ENCODE measurements at regions not wholly inside any gene's neighbourhood (a gene's known extent, or its start where the extent isn't known, plus 50 kb on each side); places are given as distances from the start of the nearest gene placed in this dataset.

GRCh38 chr4:13833171-13833804 lies 205.8 kb upstream of the BOD1L1 start:
- Mint-ChIP-seq H3K36me3 (ENCODE audit: low read depth) (no peaks in the 10 kb centered on the region), H3K27ac (no peak overlapping the region), H3K27me3 (ENCODE audit: insufficient read depth) (no peaks in the 10 kb centered on the region), H3K4me3 (no peak overlapping the region), H3K4me1 (ENCODE audit: low read depth) (no peaks in the 10 kb centered on the region), H3K9me3 (no peaks in the 10 kb centered on the region)
- intact Hi-C loops (cut with micrococcal nuclease), result no loop called here
- no peak for DNase-seq (ENCODE audit: low spot score)

GRCh38 chr4:13836946-13837912 lies 209.7 kb upstream of the BOD1L1 start:
- no peak overlapping the region for H3K4me3 Mint-ChIP-seq

GRCh38 chr4:13840502-13841190 lies 213.1 kb upstream of the BOD1L1 start:
- H3K36me3 Mint-ChIP-seq (ENCODE audit: low read depth), result no peaks in the 10 kb centered on the region
- H3K27ac Mint-ChIP-seq, result no peak overlapping the region
- H3K4me3 Mint-ChIP-seq, result no peak overlapping the region
- no peaks in the 10 kb centered on the region for H3K4me1 Mint-ChIP-seq (ENCODE audit: low read depth)
- intact Hi-C loops (cut with micrococcal nuclease), result no loop called here
- DNase-seq (ENCODE audit: low spot score), result no peak
- H3K9me3 Mint-ChIP-seq, result no peaks in the 10 kb centered on the region
- no peaks in the 10 kb centered on the region for H3K27me3 Mint-ChIP-seq (ENCODE audit: insufficient read depth)

More at GRCh38 chr4:13836946-13837912, 209.7 kb upstream of the BOD1L1 start:
- no peak for DNase-seq (ENCODE audit: low spot score)
- no peaks in the 10 kb centered on the region for H3K9me3 Mint-ChIP-seq
- H3K27me3 Mint-ChIP-seq (ENCODE audit: insufficient read depth), result no peaks in the 10 kb centered on the region
- H3K27ac Mint-ChIP-seq, result no peak overlapping the region
- no peaks in the 10 kb centered on the region for H3K4me1 Mint-ChIP-seq (ENCODE audit: low read depth)
- intact Hi-C loops (cut with micrococcal nuclease), result no loop called here
- no peaks in the 10 kb centered on the region for H3K36me3 Mint-ChIP-seq (ENCODE audit: low read depth)

- H3K4me1 Mint-ChIP-seq (ENCODE audit: low read depth), result no peaks in the 10 kb centered on the region
Measured at GRCh38 chr4:13844740-13845139, 217.2 kb upstream of the BOD1L1 start.

GRCh38 chr4:13849778-13850177 lies 222.3 kb upstream of the BOD1L1 start:
- no peaks in the 10 kb centered on the region for H3K27me3 Mint-ChIP-seq (ENCODE audit: insufficient read depth)
- intact Hi-C loops (cut with micrococcal nuclease), result no loop called here

More at GRCh38 chr4:13844740-13845139, 217.2 kb upstream of the BOD1L1 start:
- Mint-ChIP-seq H3K27ac (no peak overlapping the region), H3K4me3 (no peak overlapping the region), H3K36me3 (ENCODE audit: low read depth) (no peaks in the 10 kb centered on the region), H3K27me3 (ENCODE audit: insufficient read depth) (no peaks in the 10 kb centered on the region), H3K9me3 (peaks cover 4% of the 10 kb centered on the region)
- intact Hi-C loops (cut with micrococcal nuclease), result no loop called here
- DNase-seq (ENCODE audit: low spot score), result no peak

GRCh38 chr4:13851085-13851940 lies 223.8 kb upstream of the BOD1L1 start:
- DNase-seq (ENCODE audit: low spot score), result no peak

More at GRCh38 chr4:13849778-13850177, 222.3 kb upstream of the BOD1L1 start:
- Mint-ChIP-seq H3K9me3 (peaks cover 4% of the 10 kb centered on the region), H3K4me3 (no peak overlapping the region), H3K27ac (no peak overlapping the region), H3K4me1 (ENCODE audit: low read depth) (no peaks in the 10 kb centered on the region), H3K36me3 (ENCODE audit: low read depth) (no peaks in the 10 kb centered on the region)
- no peak for DNase-seq (ENCODE audit: low spot score)

GRCh38 chr4:13852411-13852810 lies 224.9 kb upstream of the BOD1L1 start:
- Mint-ChIP-seq H3K27ac (no peak overlapping the region), H3K4me3 (no peak overlapping the region), H3K4me1 (ENCODE audit: low read depth) (no peaks in the 10 kb centered on the region), H3K27me3 (ENCODE audit: insufficient read depth) (no peaks in the 10 kb centered on the region), H3K9me3 (peaks cover 4% of the 10 kb centered on the region), H3K36me3 (ENCODE audit: low read depth) (no peaks in the 10 kb centered on the region)
- DNase-seq (ENCODE audit: low spot score), result no peak
- intact Hi-C loops (cut with micrococcal nuclease), result no loop called here

More at GRCh38 chr4:13851085-13851940, 223.8 kb upstream of the BOD1L1 start:
- intact Hi-C loops (cut with micrococcal nuclease), result no loop called here
- no peak overlapping the region for H3K27ac Mint-ChIP-seq
- no peaks in the 10 kb centered on the region for H3K4me1 Mint-ChIP-seq (ENCODE audit: low read depth)
- no peaks in the 10 kb centered on the region for H3K36me3 Mint-ChIP-seq (ENCODE audit: low read depth)
- H3K27me3 Mint-ChIP-seq (ENCODE audit: insufficient read depth), result no peaks in the 10 kb centered on the region
- peaks cover 4% of the 10 kb centered on the region for H3K9me3 Mint-ChIP-seq
- H3K4me3 Mint-ChIP-seq, result no peak overlapping the region

GRCh38 chr4:13856387-13856786 lies 228.9 kb upstream of the BOD1L1 start:
- no peaks in the 10 kb centered on the region for H3K9me3 Mint-ChIP-seq
- no peaks in the 10 kb centered on the region for H3K4me1 Mint-ChIP-seq (ENCODE audit: low read depth)
- DNase-seq (ENCODE audit: low spot score), result no peak
- no peak overlapping the region for H3K4me3 Mint-ChIP-seq
- no peaks in the 10 kb centered on the region for H3K27me3 Mint-ChIP-seq (ENCODE audit: insufficient read depth)
- intact Hi-C loops (cut with micrococcal nuclease), result no loop called here
- H3K27ac Mint-ChIP-seq, result no peak overlapping the region
- H3K36me3 Mint-ChIP-seq (ENCODE audit: low read depth), result no peaks in the 10 kb centered on the region

GRCh38 chr4:13857397-13857796 lies 229.9 kb upstream of the BOD1L1 start:
- intact Hi-C loops (cut with micrococcal nuclease), result no loop called here
- Mint-ChIP-seq H3K36me3 (ENCODE audit: low read depth) (no peaks in the 10 kb centered on the region), H3K27me3 (ENCODE audit: insufficient read depth) (no peaks in the 10 kb centered on the region), H3K9me3 (no peaks in the 10 kb centered on the region), H3K27ac (no peak overlapping the region), H3K4me3 (no peak overlapping the region), H3K4me1 (ENCODE audit: low read depth) (no peaks in the 10 kb centered on the region)
- DNase-seq (ENCODE audit: low spot score), result no peak

- H3K4me1 Mint-ChIP-seq (ENCODE audit: low read depth), result no peaks in the 10 kb centered on the region
- no peaks in the 10 kb centered on the region for H3K36me3 Mint-ChIP-seq (ENCODE audit: low read depth)
Measured at GRCh38 chr4:13857800-13858199, 230.3 kb upstream of the BOD1L1 start.

GRCh38 chr4:13859423-13859822 lies 231.9 kb upstream of the BOD1L1 start:
- DNase-seq (ENCODE audit: low spot score), result no peak
- Mint-ChIP-seq H3K27ac (no peak overlapping the region), H3K4me1 (ENCODE audit: low read depth) (no peaks in the 10 kb centered on the region), H3K9me3 (no peaks in the 10 kb centered on the region), H3K27me3 (ENCODE audit: insufficient read depth) (no peaks in the 10 kb centered on the region), H3K4me3 (no peak overlapping the region), H3K36me3 (ENCODE audit: low read depth) (no peaks in the 10 kb centered on the region)
- intact Hi-C loops (cut with micrococcal nuclease), result no loop called here

More at GRCh38 chr4:13857800-13858199, 230.3 kb upstream of the BOD1L1 start:
- no peak for DNase-seq (ENCODE audit: low spot score)
- Mint-ChIP-seq H3K4me3 (no peak overlapping the region), H3K27ac (no peak overlapping the region), H3K9me3 (no peaks in the 10 kb centered on the region), H3K27me3 (ENCODE audit: insufficient read depth) (no peaks in the 10 kb centered on the region)
- intact Hi-C loops (cut with micrococcal nuclease), result no loop called here

- intact Hi-C loops (cut with micrococcal nuclease), result no loop called here
- Mint-ChIP-seq H3K9me3 (no peaks in the 10 kb centered on the region), H3K36me3 (ENCODE audit: low read depth) (no peaks in the 10 kb centered on the region), H3K4me3 (no peak overlapping the region), H3K4me1 (ENCODE audit: low read depth) (no peaks in the 10 kb centered on the region), H3K27me3 (ENCODE audit: insufficient read depth) (no peaks in the 10 kb centered on the region), H3K27ac (no peak overlapping the region)
- DNase-seq (ENCODE audit: low spot score), result no peak
Measured at GRCh38 chr4:13860126-13860525, 232.6 kb upstream of the BOD1L1 start.

Measured in activated T-helper 1 cell treated with anti-CD3 and anti-CD28 coated beads, Interleukin-12 subunit alpha, Interleukin-12 subunit beta, Interleukin-2, Interleukin-4 antibody, amounts not matched to agents 30 ng/mL and 10 ng/mL and 1 ng/mL, durations not matched to agents 14 hours and 24 hours and 36 hours (primary cell).